ENCODE measurements at regions not wholly inside any gene's neighbourhood (a gene's known extent, or its start where the extent isn't known, plus 50 kb on each side); places are given as distances from the start of the nearest gene placed in this dataset.

DNA sequence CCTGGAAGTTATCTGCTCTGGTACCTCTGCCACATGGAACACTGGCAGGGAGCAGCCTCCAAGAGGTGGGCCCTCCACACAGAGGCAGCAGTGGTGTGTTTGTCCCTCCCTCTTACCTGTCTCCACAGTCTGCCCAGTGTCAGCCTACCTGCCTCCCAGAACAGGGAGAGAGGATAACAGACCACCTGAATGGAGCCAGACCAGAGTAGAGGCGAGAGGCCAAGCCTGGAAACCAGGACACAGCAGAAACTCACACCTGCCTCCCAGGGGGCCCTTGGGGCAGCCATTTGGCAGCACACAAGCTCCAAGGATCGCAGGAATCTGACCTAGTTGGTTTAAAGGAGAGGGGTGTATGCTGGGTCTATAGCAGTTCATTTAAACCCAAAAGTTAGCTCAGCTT lies 100.2 kb upstream of the ZNF366 start:
- no peaks in the 10 kb centered on the region for H3K9me3 ChIP-seq
- H3K27me3 ChIP-seq: no peaks in the 10 kb centered on the region
- peaks cover 0 to 9% (median 4%) of the 10 kb centered on the region in 4 donors for H3K4me1 ChIP-seq
- WGBS: 95% methylated on average over 2 of the region's 2 CpGs
- H3K36me3 ChIP-seq: no peaks in the 10 kb centered on the region
- no peak overlapping the region for H3K27ac ChIP-seq (replicated peaks in 1 of 4)
- no peak overlapping the region for H3K4me3 ChIP-seq
- TF ChIP-seq POLR2AphosphoS5 (IDR thresholded peaks at IDR 0.05) (no peak), EP300 (IDR thresholded peaks at IDR 0.05) (no peak), CTCF (IDR thresholded peaks at IDR 0.05) (no peak), POLR2A (IDR thresholded peaks at IDR 0.05; ENCODE audit: low read depth) (no peak)
- intact Hi-C loops (cut with DNase I): loop anchor here (10.0 kb wide), 1 partner anchor 243 kb away; no protein-coding TSS in a partner anchor
- DNase-seq (ENCODE audit: extremely low spot score): no peak

- no peak overlapping the region for H3K27ac ChIP-seq (replicated peaks in 1 of 4)
- intact Hi-C loops (cut with DNase I): loop anchor here (10.0 kb wide), 1 partner anchor 242 kb away; no protein-coding TSS in a partner anchor
- no peaks in the 10 kb centered on the region for H3K36me3 ChIP-seq
- H3K27me3 ChIP-seq: no peaks in the 10 kb centered on the region
- H3K9me3 ChIP-seq: no peaks in the 10 kb centered on the region
- no peak for DNase-seq (ENCODE audit: extremely low spot score)
- WGBS: 94% methylated on average over 5 of the region's 5 CpGs
- TF ChIP-seq CTCF (IDR thresholded peaks at IDR 0.05) (no peak), EP300 (IDR thresholded peaks at IDR 0.05) (no peak), POLR2A (IDR thresholded peaks at IDR 0.05; ENCODE audit: low read depth) (no peak), POLR2AphosphoS5 (IDR thresholded peaks at IDR 0.05) (no peak)
- H3K4me1 ChIP-seq: peaks cover 0 to 9% (median 4%) of the 10 kb centered on the region in 4 donors
- no peak overlapping the region for H3K4me3 ChIP-seq
Observed at GRCh38 chr5:72606525-72606924, 99.3 kb upstream of the ZNF366 start.

- intact Hi-C loops (cut with DNase I): loop anchor here (10.0 kb wide), 1 partner anchor 241 kb away; no protein-coding TSS in a partner anchor
- no peak for TF ChIP-seq CTCF (IDR thresholded peaks at IDR 0.05)
- no peak for TF ChIP-seq POLR2AphosphoS5 (IDR thresholded peaks at IDR 0.05)
- no peaks in the 10 kb centered on the region for H3K27me3 ChIP-seq
- no peak overlapping the region for H3K27ac ChIP-seq (replicated peaks in 1 of 4)
- no peak for DNase-seq (ENCODE audit: extremely low spot score)
- no peak overlapping the region for H3K4me3 ChIP-seq
- no peaks in the 10 kb centered on the region for H3K9me3 ChIP-seq
- H3K4me1 ChIP-seq: peaks cover 0 to 2% (median under 1%) of the 10 kb centered on the region in 4 donors
- H3K36me3 ChIP-seq: no peaks in the 10 kb centered on the region
Observed at GRCh38 chr5:72605632-72606031, 98.4 kb upstream of the ZNF366 start.

GRCh38 chr5:72604798-72605154 lies 97.6 kb upstream of the ZNF366 start:
- no peaks in the 10 kb centered on the region for H3K4me1 ChIP-seq
- no peaks in the 10 kb centered on the region for H3K9me3 ChIP-seq
- no peak overlapping the region for H3K4me3 ChIP-seq
- no peaks in the 10 kb centered on the region for H3K27me3 ChIP-seq
- H3K27ac ChIP-seq (replicated peaks in 1 of 4): no peak overlapping the region
- DNase-seq (ENCODE audit: extremely low spot score): no peak
- no peak for TF ChIP-seq POLR2AphosphoS5 (IDR thresholded peaks at IDR 0.05)
- no peak for TF ChIP-seq EP300 (IDR thresholded peaks at IDR 0.05)
- no peak for TF ChIP-seq POLR2A (IDR thresholded peaks at IDR 0.05; ENCODE audit: low read depth)
- H3K36me3 ChIP-seq: no peaks in the 10 kb centered on the region
- 72% methylated on average over 2 of the region's 2 CpGs for whole genome bisulfite sequencing
- intact Hi-C loops (cut with DNase I): loop anchor here (10.0 kb wide), 1 partner anchor 240 kb away; no protein-coding TSS in a partner anchor

DNA sequence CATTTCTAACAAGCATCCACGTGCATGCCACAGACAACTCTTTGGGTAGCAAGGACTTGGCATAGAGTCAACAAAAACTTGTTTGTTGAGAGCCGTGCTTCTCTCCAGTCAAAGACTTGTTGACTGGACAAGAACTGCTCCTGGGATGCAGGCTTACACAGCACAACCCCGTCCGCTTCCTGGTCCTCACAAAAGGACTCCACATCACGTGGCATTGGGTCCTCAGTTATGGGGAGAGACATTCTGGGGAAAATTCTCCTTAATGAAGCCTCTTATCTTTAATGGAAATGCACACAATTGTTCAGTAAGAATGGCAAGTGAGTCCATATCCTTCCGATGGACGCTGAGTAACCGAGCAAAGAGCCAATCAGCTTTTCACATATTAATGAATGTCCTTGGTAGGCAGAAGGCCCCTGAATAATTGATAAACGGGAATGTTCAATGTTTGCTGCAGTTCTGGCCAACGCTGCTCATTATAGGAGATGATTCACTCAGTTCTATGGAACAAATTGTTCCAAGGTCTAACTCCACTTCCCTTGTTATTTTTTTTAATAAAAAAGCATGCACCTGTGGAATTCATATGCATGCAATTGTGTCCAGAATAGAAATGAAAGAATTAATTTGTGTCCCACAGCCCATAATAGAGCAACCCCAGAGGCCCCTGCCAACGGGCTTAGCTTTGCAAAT lies 97.0 kb upstream of the ZNF366 start:
- TF ChIP-seq POLR2A (IDR thresholded peaks at IDR 0.05; ENCODE audit: low read depth) (no peak), CTCF (IDR thresholded peaks at IDR 0.05) (no peak), POLR2AphosphoS5 (IDR thresholded peaks at IDR 0.05) (peak in 1 of 2 donors; percentile 35), EP300 (IDR thresholded peaks at IDR 0.05) (no peak)
- Histone ChIP-seq H3K9me3 (peaks cover 0 to 4% (median 0%) of the 10 kb centered on the region in 4 donors), H3K36me3 (no peaks in the 10 kb centered on the region), H3K4me1 (no peaks in the 10 kb centered on the region), H3K27me3 (no peaks in the 10 kb centered on the region), H3K27ac (replicated peaks in 1 of 4) (no peak overlapping the region), H3K4me3 (no peak overlapping the region)
- WGBS: 88% methylated on average over 11 of the region's 11 CpGs
- DNase-seq (ENCODE audit: extremely low spot score): no peak
- intact Hi-C loops (cut with DNase I): loop anchor here (10.0 kb wide), 1 partner anchor 239 kb away; no protein-coding TSS in a partner anchor

All from esophagus muscularis mucosa (tissue), 4 donors.